Body of pancreas (tissue), 4 donors: ENCODE measurements at regions not wholly inside any gene's neighbourhood (a gene's known extent, or its start where the extent isn't known, plus 50 kb on each side); places are given as distances from the start of the nearest gene placed in this dataset.

Experiments
- POLR2A ChIP-seq, 3 donors: fragments of 450-650 bp; IDR thresholded peaks; one replicate each; pipeline ENCODE4 v1.6.1; 2016; ENCODE audit warnings: antibody characterized with exemption in 3 of 3, mild to moderate bottlenecking in 2 of 3
- TF ChIP-seq, protein P1 (sequence below), 7 experiments: fragments of 450-650 bp in 4 of 7; fragments of 200-600 bp in 3 of 7; sonication (generic) in 3 of 7; IDR thresholded peaks; one replicate each; pipeline ENCODE4 v1.5.1; 2016 to 2019; ENCODE audit warnings: antibody characterized with exemption in 7 of 7

DNA sequence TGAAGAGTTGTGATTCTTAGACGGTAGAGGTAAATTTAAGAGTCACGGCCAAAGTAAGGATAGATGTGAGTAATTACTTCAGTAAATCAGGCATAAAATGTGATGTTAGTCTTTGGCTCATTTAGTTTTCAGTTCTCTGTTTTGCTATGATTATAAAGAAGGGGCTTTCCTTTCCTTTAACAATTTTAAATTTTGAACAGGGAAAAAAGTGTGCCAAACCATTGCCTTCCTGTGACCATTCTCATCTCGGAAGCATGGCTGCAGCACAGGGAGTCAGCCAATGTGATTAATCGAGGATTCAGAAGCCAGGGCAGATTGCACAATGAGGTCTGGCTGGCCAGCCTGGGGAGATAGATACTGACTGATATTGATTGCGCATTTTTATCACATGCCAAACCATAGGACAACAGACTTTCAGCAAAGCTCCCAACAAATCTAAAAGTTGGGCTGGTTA lies 480.2 kb upstream of the PRICKLE1 start:
- TF ChIP-seq POLR2A (IDR thresholded peaks at IDR 0.05) = no peak
- TF ChIP-seq, protein P1, sequence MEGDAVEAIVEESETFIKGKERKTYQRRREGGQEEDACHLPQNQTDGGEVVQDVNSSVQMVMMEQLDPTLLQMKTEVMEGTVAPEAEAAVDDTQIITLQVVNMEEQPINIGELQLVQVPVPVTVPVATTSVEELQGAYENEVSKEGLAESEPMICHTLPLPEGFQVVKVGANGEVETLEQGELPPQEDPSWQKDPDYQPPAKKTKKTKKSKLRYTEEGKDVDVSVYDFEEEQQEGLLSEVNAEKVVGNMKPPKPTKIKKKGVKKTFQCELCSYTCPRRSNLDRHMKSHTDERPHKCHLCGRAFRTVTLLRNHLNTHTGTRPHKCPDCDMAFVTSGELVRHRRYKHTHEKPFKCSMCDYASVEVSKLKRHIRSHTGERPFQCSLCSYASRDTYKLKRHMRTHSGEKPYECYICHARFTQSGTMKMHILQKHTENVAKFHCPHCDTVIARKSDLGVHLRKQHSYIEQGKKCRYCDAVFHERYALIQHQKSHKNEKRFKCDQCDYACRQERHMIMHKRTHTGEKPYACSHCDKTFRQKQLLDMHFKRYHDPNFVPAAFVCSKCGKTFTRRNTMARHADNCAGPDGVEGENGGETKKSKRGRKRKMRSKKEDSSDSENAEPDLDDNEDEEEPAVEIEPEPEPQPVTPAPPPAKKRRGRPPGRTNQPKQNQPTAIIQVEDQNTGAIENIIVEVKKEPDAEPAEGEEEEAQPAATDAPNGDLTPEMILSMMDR (IDR thresholded peaks at IDR 0.05) = no peak
